Fibroblast of gingiva (primary cell): ENCODE measurements at regions not wholly inside any gene's neighbourhood (a gene's known extent, or its start where the extent isn't known, plus 50 kb on each side); places are given as distances from the start of the nearest gene placed in this dataset.
A peak's percentile ranks its signal among the peaks of the same experiment; 100 is the strongest.

Experiments
- DNase-seq: peaks from one replicate; pipeline ENCODE4 v3.0.0-alpha.2; 2011; ENCODE audit warnings: low read depth

GRCh38 chr9:97747201-97747965, 50.2 kb upstream of the XPA start:
- DNase-seq: no peak

- no peak for DNase-seq
Measured at GRCh38 chr9:97748525-97748924, 51.4 kb upstream of the XPA start.

- no peak for DNase-seq
Measured at GRCh38 chr9:97749928-97750327, 52.8 kb upstream of the XPA start.

GRCh38 chr9:97751531-97751930, 54.4 kb upstream of the XPA start:
- no peak for DNase-seq

- DNase-seq: no peak
Measured at GRCh38 chr9:97752274-97752673, 55.1 kb upstream of the XPA start.

- DNase-seq: no peak
Measured at GRCh38 chr9:97753364-97753763, 56.2 kb upstream of the XPA start.

- no peak for DNase-seq
Measured at GRCh38 chr9:97753975-97754374, 56.8 kb upstream of the XPA start.

GRCh38 chr9:97755618-97756267, 58.6 kb upstream of the XPA start:
- no peak for DNase-seq

- no peak for DNase-seq
Measured at GRCh38 chr9:97756991-97757390, 59.9 kb upstream of the XPA start.

- DNase-seq: no peak
Measured at GRCh38 chr9:97758334-97758916, 61.3 kb upstream of the XPA start.

GRCh38 chr9:97759581-97760288, 62.6 kb upstream of the XPA start:
- no peak for DNase-seq

GRCh38 chr9:97761056-97761598, 64.0 kb upstream of the XPA start:
- DNase-seq: no peak

GRCh38 chr9:97761879-97762278, 64.7 kb upstream of the XPA start:
- DNase-seq: no peak

GRCh38 chr9:97763874-97764273, 66.7 kb upstream of the XPA start:
- no peak for DNase-seq

GRCh38 chr9:97766092-97766491, 69.0 kb upstream of the XPA start:
- DNase-seq: no peak

GRCh38 chr9:97766610-97767009, 69.5 kb upstream of the XPA start:
- no peak for DNase-seq

GRCh38 chr9:97767891-97768290, 70.8 kb upstream of the XPA start:
- DNase-seq: no peak

GRCh38 chr9:97768746-97769145, 71.6 kb upstream of the XPA start:
- DNase-seq: peak; percentile 50

- DNase-seq: no peak
Measured at GRCh38 chr9:97769208-97769607, 72.1 kb upstream of the XPA start.

- DNase-seq: no peak
Measured at GRCh38 chr9:97770808-97771372, 73.8 kb upstream of the XPA start.

GRCh38 chr9:97771641-97772040, 74.5 kb upstream of the XPA start:
- no peak for DNase-seq

GRCh38 chr9:97772145-97772544, 75.0 kb upstream of the XPA start:
- DNase-seq: no peak
